ENCODE measurements at regions not wholly inside any gene's neighbourhood (a gene's known extent, or its start where the extent isn't known, plus 50 kb on each side); places are given as distances from the start of the nearest gene placed in this dataset.

- Histone ChIP-seq H3K36me3 (ENCODE audit: control insufficient read depth in 2 of 2, extremely low read depth in 1 of 2, insufficient read depth in 2 of 2, low read length in 2 of 2) (no peaks in the 10 kb centered on the region), H3K27me3 (ENCODE audit: control insufficient read depth in 2 of 2, insufficient read depth in 2 of 2, low read length in 2 of 2) (no peaks in the 10 kb centered on the region), H3K4me3 (replicated peaks in 1 of 3; ENCODE audit: insufficient read depth in 1 of 3, low read depth in 1 of 3, low read length in 3 of 3) (no peak overlapping the region), H2AFZ (ENCODE audit: low read depth, low read length) (no peak overlapping the region), H4K20me1 (replicated peaks; ENCODE audit: control insufficient read depth, extremely low read depth, insufficient read depth, low read length) (no peaks in the 10 kb centered on the region), H3K9me3 (replicated peaks; ENCODE audit: control insufficient read depth, insufficient read depth, low read length) (no peaks in the 10 kb centered on the region), H3K4me1 (ENCODE audit: control insufficient read depth, extremely low read depth, insufficient read depth, low read length) (no peaks in the 10 kb centered on the region), H3K27ac (ENCODE audit: insufficient read depth, low read depth, low read length) (no peak overlapping the region), H3K9ac (replicated peaks; ENCODE audit: extremely low read depth, insufficient read depth, low read length) (no peak overlapping the region), H3K4me2 (ENCODE audit: insufficient read depth, low read length) (no peak overlapping the region), H3K79me2 (ENCODE audit: control insufficient read depth, insufficient read depth, low read length) (no peaks in the 10 kb centered on the region), H3K9me1 (replicated peaks; ENCODE audit: control insufficient read depth, extremely low read depth, insufficient read depth, low read length) (no peaks in the 10 kb centered on the region)
- POLR2A ChIA-PET = no interaction called here
- FAIRE-seq (no peak), DNase-seq (ENCODE audit: low read depth, low spot score) (no peak)
- dilution Hi-C loops (cut with MboI; ENCODE audit: extremely low pct_ligation_motif_present, low sequenced_read_pairs) (no loop called here), intact Hi-C loops (cut with micrococcal nuclease) (no loop called here)
- TF ChIP-seq EZH2 (IDR thresholded peaks at IDR 0.05; ENCODE audit: borderline replicate concordance, low read depth, low read length, severe bottlenecking) (no peak), MAX (IDR thresholded peaks at IDR 0.05; ENCODE audit: insufficient read depth, insufficient read length) (no peak), MYC (IDR thresholded peaks at IDR 0.05; ENCODE audit: low read depth, low read length) (no peak), POLR2A (IDR thresholded peaks at IDR 0.05; ENCODE audit: low read depth, low read length) (no peak), GATA2 (IDR thresholded peaks at IDR 0.05; ENCODE audit: insufficient read depth, insufficient read length, low read depth, low read length) (no peak), FOS (IDR thresholded peaks at IDR 0.05; ENCODE audit: borderline replicate concordance, insufficient read depth, low read length) (no peak), JUN (IDR thresholded peaks at IDR 0.05; ENCODE audit: borderline replicate concordance, insufficient read depth, insufficient read length, low read depth) (no peak), POLR2AphosphoS5 (IDR thresholded peaks at IDR 0.05; ENCODE audit: insufficient read depth, low read depth, low read length) (no peak)
- TF ChIP-seq, protein P1, sequence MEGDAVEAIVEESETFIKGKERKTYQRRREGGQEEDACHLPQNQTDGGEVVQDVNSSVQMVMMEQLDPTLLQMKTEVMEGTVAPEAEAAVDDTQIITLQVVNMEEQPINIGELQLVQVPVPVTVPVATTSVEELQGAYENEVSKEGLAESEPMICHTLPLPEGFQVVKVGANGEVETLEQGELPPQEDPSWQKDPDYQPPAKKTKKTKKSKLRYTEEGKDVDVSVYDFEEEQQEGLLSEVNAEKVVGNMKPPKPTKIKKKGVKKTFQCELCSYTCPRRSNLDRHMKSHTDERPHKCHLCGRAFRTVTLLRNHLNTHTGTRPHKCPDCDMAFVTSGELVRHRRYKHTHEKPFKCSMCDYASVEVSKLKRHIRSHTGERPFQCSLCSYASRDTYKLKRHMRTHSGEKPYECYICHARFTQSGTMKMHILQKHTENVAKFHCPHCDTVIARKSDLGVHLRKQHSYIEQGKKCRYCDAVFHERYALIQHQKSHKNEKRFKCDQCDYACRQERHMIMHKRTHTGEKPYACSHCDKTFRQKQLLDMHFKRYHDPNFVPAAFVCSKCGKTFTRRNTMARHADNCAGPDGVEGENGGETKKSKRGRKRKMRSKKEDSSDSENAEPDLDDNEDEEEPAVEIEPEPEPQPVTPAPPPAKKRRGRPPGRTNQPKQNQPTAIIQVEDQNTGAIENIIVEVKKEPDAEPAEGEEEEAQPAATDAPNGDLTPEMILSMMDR (IDR thresholded peaks at IDR 0.05; ENCODE audit: extremely low read depth in 1 of 2, insufficient read depth in 1 of 2, low read depth in 1 of 2, low read length in 2 of 2) = no peak
- no TSS peak for BruUV-seq (replicated peaks)
- CTCF ChIA-PET = interaction anchor here (0.8 kb wide), 1 partner anchor 91 kb away, joined by 3 read pairs; no protein-coding TSS in a partner anchor
Measured at GRCh38 chr11:33582636-33583325, 117.8 kb downstream of the C11orf91 start.
